GM12892 (cell line): ENCODE measurements at regions not wholly inside any gene's neighbourhood (a gene's known extent, or its start where the extent isn't known, plus 50 kb on each side); places are given as distances from the start of the nearest gene placed in this dataset.
"Not testable (repeated sequence)": the region's sequence is repeated elsewhere in the genome, so short reads cannot be mapped to it uniquely, and the experiment has no call there.

ENCODE experiments used
- POLR2A ChIP-seq: IDR thresholded peaks from 2 replicates; pipeline ENCODE4 v1.6.1; 2011; ENCODE audit warnings: low read depth, low read length, control low read depth
- POLR2AphosphoS5 ChIP-seq: IDR thresholded peaks from 2 replicates; pipeline ENCODE4 v1.6.1; 2011; ENCODE audit warnings: low read depth, low read length, control low read depth
- TAF1 ChIP-seq: IDR thresholded peaks from 2 replicates; pipeline ENCODE4 v1.6.1; 2011; ENCODE audit warnings: low read depth, mild to moderate bottlenecking, control low read depth, low read length, borderline replicate concordance

GRCh38 chr15:101912349-101913287 lies 100.6 kb downstream of the OR4F15 start:
- TF ChIP-seq POLR2A, POLR2AphosphoS5, TAF1: not testable (repeated sequence)
